ENCODE measurements at regions not wholly inside any gene's neighbourhood (a gene's known extent, or its start where the extent isn't known, plus 50 kb on each side); places are given as distances from the start of the nearest gene placed in this dataset.
"Not testable (repeated sequence)": the region's sequence is repeated elsewhere in the genome, so short reads cannot be mapped to it uniquely, and the experiment has no call there.

DNA sequence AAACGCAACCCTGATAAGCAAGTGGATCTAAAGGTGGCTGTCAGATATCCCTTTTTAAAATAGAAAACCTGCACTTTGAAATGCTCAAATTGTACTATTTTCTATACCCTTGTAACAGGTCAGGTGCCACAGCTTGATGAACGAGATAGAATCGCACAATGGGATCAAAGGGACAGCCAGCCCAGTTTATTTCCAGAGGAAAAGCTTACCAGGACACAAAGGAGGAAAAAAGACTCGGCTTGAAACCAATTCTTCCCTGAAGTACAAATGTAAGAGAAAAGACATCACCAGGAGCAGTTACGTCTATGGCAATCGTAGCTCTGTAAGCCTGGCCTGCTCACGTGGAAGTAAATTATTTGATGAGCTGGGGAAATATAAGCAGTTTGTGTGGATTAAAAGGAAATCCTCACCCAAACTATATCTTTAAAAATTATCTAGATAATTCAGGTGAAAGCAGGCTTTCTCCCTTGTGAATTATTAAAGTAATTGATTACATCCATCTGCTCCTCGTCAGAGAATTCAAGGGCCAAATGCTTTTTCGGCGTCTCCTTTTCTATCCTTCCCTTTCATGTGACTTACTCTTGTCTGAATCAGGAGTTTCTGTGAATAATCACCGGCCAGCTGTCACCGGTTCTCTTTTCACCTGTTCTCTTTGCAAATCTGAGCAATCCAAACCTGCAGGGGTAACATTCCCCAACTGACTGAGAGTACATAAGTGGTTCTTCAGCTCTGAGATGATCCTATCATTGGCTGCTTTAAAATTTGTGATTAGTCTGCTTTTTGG lies 339.2 kb upstream of the ONECUT1 start:
- DNase-seq (ENCODE audit: low read depth in 2 of 2): no peak

DNA sequence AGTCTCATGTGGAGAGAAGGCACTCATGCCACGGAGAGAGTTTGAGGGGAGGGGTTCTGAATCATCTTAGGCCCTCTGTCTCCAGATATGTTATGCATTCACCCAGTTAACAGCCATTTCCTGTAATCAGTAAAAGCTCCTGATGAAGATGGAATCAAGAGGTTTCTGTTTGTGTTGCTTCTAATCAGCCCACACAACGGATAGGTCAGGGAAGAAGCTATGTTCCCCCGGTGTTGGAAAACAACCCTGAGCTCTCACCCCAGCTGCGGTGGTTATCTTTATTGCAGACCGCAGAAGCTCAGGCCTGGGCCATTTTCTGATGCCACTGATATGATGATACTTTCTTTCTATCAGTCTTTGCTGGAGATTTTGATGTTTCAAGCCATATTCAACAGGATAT lies 338.5 kb upstream of the ONECUT1 start:
- no peak for DNase-seq (ENCODE audit: low read depth in 2 of 2)

DNA sequence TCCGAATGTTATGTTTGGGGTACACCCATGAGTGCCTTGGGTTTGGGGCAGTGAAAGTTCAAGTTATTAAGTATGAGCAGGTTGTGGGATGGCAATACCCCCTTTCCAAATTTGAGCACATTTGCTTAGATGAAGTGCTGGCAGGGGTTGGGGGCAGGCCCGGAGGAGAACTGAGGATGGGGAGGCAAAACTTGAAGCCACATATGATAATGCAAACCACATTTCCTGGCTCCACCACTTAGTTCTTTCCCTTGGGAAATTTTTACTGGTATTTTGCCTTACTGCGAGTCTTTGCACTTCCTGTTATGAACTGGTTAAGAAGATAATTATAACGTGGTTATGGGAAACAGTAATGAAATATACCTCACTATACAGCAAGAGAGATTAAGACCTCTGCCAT lies 336.0 kb upstream of the ONECUT1 start:
- DNase-seq (ENCODE audit: low read depth in 2 of 2): no peak

DNA sequence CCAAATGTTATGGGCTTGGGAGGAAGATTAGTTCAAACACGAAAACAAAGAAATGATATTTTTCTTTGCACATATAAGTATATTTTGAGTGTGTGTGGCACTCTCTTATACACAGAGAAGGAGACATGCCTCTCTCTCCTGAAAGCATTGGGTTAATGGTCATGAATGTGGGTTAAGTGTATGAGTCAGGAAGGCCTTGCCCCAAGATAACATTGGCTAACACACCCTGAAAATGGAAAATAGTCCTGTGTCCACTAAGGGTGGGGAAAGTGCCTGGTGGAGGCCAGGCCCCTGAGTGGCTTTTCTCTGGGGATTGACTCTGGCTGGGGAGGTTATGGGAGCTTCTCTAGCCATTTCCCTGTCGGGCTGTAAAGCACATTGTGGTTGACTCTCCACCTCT lies 332.7 kb upstream of the ONECUT1 start:
- no peak for DNase-seq (ENCODE audit: low read depth in 2 of 2)

DNA sequence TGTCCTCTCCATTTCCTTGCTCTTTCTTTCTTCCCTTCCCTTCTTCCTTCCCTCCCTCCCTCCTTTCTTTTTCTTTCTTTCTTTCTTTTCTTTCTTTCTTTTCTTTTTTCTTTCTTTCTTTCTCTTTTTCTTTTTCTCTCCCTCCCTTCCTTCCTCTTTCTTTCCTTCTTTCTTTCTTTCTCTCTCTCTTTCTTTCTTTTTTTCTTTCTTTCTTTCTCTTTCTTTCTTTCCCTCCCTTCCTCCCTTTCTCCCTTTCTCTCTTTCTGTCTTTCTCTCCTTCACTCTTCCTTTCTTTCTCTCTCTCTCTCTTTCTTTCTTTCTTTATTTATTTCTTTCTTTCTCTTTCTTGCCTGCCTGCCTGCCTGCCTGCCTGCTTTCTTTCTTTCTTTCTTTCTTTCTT lies 326.8 kb upstream of the ONECUT1 start:
- DNase-seq (ENCODE audit: low read depth in 2 of 2): not testable (repeated sequence)

DNA sequence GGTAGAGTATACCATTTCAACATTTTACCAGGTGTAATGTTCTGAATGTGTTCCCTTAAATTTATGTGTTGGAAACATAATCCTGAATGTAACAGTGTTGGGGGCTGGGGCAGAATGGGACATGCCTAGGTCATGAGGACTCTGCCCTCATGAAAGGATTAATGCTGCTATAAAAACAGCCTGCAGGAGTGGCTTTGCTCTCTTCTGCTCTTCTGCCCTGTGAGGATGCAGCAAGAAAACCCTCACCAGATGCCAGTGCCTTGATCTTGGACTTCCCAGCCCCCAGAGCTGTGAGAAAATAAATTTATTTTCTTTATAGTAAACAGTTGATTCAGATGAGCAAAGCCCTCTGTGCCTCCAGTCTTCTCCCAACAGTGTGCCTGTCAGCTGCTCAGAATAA lies 326.0 kb upstream of the ONECUT1 start:
- DNase-seq (ENCODE audit: low read depth in 2 of 2): no peak

DNA sequence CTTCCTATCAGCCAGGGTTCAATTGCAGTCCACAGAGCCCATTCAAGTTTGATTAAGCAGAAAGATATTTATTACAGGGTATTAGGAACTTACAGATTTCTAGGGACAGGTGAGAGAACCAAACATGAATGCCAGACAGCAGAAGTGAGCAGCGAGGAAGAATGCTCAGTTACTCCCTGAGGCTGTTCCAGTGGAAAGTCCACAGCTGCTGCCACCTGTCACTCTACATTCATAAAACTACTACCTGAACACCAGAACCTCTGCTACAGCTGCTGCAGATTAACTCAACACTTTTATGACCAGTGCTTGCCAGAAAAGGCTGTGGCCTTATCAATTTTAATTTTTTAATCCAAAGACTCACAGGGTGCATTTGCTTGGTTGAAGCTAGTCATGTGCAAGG lies 325.4 kb upstream of the ONECUT1 start:
- DNase-seq (ENCODE audit: low read depth in 2 of 2): no peak

DNA sequence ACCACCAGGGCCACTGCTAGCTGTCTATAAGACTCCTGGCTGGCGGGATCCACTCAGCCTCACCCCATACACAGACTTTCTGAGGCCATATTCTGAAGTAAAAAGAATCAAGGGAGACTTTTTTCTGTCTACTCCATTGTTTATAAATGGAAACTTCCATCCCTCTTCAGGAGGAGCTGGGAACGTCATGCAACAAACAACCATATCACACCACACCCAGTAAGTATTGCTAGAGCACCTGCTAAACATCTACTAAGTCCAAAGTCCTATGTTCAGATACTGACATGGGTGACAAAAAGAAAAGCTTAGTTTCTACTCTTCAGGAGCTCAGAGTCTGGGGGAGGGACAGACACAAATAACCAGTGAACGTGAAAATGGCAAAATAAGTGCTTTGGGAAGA lies 324.8 kb upstream of the ONECUT1 start:
- no peak for DNase-seq (ENCODE audit: low read depth in 2 of 2)

DNA sequence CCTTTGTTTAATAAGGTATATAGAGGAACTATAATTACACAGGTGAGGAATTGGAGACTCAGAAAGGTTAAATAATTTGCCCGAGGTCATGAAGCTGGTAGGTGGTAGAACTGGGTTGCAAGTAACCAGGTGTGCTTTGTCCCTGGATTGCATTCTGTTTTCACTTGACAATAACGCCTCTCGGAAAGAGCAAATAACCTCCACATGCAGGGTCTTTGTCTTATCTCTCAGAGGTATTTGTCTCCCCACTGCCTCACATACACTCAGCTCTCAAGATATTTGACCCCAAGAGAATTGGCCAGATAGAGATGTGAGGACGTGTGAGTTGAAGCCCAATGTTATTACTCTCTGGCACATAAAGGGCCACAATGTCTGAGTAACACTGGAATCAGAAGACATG lies 320.9 kb upstream of the ONECUT1 start:
- no peak for DNase-seq (ENCODE audit: low read depth in 2 of 2)

DNA sequence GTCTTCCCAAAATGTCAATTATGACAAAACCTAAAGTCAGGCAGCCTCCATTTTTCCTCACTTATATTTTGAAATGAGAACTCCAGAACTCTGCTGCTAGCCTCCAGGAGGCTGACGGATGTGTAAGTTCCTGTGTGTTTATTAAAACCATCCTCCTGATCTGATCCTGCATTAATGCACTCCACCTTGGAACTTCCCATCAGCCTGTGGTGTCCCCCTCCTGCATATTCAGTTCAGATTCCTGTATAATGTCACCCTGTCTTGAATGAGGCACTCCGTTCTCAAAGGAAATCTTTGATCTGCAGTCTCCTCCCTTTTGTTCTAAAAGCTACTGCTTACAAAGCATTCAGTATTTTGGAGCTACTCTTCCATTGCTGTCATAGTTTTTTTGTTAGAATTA lies 318.2 kb upstream of the ONECUT1 start:
- no peak for DNase-seq (ENCODE audit: low read depth in 2 of 2)

DNA sequence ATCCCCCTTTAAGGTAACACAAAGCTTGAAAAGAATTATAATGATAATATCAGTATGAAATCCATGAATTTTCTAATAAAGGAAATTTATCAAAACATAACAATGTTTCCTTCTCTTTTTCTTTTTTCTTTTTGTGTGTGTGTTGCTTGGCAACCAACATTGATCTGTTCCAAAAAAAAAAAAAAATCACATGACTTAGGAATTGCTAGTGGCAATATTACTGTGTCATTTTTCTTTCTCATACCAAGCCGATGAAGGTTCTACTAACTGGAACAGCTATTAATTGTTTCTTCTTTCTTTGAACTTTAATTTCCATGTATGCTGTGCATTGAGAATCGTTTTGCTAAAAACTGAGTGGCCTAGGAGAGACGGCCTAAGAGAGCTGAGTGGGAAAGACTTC lies 317.7 kb upstream of the ONECUT1 start:
- DNase-seq (ENCODE audit: low read depth in 2 of 2): no peak

DNA sequence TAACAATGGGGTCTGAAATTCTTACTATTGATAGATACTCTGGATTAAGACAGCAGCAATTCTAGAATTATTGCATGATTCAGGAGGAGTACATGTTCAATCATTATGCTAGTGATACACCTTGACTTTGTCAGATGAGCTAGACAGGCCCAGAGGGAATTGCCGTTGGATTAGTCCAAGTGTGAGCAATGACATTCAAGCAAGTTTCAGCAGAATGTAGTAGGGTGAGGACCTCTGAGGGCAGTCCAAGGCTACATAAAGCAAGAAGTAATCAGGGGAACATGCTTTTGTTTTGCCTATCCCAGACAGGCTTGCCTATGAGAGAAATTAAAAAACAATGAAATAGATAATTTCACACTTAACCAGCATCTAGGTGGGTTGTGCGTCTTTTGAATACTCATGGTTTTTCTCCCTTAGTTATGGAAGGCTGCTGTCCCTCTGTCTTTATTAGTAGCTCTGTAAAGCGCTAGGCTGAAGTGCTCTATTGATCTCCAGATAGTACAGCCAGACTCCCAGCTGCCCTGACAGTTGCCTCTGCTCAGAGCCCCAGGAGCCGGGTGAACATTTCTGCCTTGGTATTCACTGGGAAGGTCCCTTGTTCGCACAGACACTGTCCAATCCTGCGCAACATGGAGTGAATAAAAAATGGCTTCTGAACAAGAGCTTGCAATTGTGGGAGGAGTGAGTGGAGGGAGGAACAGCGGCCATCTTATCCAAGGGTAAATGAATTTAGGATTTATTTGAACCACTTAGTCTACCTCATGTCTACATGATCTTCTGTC lies 316.6 kb upstream of the ONECUT1 start:
- DNase-seq (ENCODE audit: low read depth in 2 of 2): no peak

DNA sequence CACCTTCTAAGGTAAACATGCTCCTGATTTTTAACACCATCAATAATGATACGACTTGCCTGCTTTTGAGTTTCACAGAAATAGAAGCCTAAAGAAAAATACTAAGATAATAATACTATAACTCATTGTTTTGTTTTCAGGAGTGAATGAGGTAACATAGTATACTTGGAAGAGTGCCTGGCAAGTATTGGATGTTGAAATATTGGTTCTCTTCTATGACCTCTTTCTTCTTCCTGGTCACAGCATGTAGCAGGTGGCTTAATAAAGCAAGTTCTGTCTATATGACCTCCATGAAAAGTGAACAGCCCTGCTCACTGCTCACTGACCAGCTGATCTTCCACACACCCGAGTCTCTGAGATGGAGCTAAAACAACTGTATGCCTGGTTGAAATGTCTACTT lies 312.3 kb upstream of the ONECUT1 start:
- no peak for DNase-seq (ENCODE audit: low read depth in 2 of 2)

DNA sequence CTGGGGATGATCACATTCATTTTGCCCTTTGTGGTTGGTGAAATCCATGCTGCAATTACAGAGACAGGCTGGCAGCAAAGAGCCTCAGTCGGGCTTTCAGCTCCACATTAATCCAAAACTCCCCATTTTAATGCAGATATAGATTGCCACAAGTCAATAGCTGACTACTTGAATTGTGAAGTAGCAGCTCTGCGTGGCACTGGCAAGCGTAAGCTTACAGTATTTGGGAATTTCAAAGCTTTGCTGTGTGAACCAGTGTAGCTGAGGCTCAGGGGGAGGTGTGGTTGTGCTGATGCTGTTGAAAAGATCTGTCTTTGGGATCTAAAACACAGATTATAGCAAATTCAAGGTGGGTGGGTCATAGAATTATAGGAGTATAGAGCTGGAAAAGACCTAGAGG lies 290.3 kb upstream of the ONECUT1 start:
- DNase-seq (ENCODE audit: low read depth in 2 of 2): no peak

DNA sequence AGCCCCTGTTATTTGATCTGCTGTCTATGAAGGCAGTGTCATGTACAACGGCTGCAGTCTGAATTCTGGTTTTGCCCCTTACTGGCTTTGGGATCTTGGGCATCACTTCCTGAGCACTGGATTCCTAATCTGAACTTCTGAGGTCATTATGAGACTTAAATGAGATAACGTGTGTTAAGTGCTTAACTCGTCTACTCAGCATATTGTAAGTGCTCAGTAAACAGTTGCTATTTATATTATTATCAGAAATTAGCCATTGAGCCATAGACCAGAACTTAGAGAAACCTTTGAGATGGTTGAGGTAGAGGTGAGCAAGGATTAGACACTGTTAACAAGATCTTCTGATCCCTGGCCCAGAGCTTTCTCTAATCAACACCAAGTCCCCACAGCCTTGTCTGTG lies 284.1 kb upstream of the ONECUT1 start:
- DNase-seq (ENCODE audit: low read depth in 2 of 2): no peak

DNA sequence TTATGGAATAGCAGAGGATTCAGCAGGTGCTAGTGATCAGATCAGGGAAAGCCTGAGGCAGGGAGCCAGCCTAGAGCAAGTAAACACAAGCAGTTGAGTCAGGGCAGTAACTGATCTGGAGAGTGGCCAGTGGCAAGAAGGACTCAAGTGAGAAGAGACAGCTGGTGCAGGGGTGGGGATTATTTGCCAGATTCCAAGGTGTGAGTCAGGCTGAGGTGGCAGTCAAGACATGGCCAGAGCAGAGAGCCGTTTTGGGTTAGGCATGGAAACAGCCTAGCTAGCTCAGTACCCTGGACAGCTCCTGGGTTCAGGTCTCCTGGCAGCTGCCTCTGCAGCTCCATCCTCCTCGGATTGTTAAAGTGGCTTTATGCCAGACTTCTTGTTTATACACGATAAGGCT lies 281.9 kb upstream of the ONECUT1 start:
- peak in 1 of 2 donors; percentile 7 for DNase-seq (ENCODE audit: low read depth in 2 of 2)

DNA sequence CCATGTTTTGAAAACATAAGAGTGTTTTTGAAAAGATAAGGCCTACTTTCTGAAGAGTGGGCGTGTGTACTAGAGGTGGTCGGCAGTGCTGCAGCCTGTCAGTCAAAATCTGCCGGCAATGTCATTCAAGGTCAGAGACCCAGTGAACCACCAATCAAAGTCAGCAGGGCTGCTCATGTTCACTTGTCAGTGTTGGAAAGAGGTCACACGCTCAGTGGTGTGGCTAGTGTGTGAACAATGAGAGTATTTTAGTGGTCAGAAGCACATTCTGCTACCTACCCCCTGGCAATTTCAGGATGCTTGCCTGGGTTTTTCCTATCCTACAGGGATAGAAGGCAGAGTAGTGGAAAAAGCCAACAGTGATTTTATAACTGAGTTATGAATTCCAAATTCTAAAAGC lies 278.5 kb upstream of the ONECUT1 start:
- DNase-seq (ENCODE audit: low read depth in 2 of 2): no peak

DNA sequence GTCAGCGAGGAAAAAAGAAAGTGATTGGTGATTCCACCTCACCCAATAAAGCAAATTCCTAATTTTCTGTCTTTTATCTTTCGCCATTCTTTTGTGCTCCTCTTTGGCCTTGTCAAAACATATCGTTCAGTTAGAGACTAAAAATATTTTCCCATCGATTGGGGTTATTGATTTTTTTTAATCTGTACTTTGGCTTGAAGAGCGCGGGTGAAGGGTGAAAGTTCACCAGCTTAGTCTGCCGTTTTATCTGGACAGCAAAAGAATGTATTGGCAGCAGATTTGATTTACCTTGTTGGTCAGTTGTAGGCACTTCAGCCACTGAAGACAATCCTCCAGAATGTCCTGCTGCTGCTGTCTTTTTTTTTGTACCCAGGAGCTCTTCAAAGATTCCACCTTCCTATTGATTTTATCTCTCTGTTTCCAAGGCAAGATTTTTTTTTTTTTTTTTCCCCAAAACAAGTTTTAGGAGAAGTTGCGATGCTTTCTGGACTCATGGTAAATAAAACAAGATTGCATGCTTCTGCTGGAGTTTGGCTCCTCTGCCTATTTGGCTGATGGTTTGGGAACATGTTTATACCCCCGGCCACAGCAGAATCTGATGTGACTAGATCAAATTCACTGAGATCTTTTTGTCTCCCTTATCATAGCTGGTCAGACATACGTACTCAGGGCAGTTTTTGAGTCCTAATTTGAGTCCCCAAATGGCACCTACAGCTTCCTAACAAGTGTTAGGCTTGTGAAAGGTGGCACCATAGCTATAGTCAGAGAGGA lies 269.3 kb upstream of the ONECUT1 start:
- DNase-seq (ENCODE audit: low read depth in 2 of 2): no peak

DNA sequence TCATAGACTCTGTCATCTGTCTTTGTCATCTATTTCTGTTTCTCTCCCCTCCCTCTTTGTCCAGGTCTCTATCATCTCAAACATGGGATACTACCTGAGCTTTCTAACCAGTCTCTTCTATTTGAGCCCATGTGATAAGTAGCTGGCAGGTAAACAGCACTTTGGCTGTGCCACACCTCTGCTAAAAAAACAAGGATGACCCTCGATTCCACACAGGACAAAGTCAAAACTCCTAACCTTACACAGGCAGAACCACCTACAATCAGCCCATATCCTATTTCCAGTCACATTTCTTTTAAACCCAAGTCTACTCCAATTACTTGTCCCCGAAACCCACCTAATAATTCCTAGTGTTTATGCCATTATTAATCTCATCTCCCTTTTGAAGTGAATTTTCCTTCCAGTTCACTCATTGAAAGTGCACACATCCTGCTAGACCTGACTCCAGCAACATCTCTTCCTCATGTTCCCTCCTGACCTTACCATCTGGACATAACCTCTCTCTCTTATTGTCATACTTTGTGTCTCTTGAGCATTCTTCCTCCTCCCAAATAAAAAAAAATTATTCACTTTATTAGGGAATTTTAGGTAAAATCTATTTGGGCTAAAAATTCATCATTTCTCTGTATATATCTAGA lies 256.1 kb upstream of the ONECUT1 start:
- no peak for DNase-seq (ENCODE audit: low read depth in 2 of 2)

DNA sequence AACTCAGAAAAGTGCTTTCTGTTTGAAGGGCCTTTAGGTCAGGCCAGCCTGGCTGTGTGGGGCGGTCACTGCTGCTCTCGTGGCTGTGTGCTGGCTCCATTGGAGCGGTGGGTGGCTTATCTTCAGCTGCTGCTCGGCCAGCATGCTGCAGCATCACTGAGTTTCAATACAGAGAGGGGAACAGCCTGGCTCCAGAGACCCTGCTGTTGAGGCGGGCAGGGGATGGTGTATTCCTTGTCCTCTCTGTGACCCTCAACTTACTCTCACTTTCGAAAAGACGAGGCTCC lies 248.5 kb upstream of the ONECUT1 start:
- DNase-seq (ENCODE audit: low read depth in 2 of 2): no peak

DNA sequence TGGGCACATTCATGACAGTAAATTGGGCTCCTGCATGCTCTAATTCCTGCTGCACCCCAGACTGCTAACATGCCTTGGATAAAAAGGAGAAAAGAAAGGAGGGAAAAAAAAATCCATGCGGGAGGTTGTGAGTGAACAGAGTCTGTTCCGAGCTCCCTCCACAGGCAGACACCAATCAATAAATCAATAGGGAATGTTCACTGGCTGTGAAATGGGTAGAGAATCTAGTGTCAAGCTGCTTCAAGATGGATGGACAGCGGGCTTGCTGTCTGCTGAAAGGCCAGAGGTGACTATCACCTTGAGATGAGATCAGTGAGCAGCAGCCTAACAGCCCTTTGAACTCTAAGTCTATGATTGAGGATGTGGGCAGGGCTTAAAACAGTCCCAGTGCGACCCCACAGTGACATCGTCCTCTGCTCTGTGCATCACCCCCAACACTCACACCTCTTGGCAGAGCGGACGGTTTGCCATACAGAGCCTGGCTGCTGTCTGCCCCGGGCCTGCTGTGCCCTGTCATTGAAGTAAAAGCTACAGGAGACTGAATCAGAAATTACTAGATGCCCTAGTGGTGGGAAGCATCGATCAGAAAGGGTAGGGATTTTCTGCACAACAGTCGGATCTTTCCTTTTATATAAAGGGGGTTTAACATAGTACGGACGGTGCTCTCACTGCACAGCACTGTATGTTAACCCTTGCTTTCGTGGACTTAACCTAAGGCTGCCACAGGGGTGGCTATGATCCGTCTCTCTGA lies 247.9 kb upstream of the ONECUT1 start:
- DNase-seq (ENCODE audit: low read depth in 2 of 2): no peak

DNA sequence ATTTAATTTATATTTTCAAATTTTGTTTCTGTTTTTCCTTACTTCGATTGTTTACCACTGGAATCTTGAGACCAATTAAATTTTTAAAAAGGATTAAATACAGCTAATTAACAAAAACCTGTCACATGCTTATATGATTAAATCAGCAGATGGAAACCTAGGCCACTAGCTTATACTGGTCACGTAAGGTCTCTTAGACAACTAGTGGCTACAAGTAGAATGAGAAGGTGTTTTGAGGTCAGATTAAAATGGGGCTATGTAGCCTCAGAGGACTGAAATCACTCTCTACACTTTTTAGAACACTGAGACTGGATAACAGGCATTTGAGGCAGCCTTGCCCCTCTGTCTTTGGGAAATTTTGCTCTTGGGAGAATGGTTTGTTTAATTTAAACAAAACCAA lies 246.5 kb upstream of the ONECUT1 start:
- DNase-seq (ENCODE audit: low read depth in 2 of 2): no peak

Data from dermis microvascular lymphatic vessel endothelial cell (primary cell).